CD4-positive, alpha-beta T cell treated with Interferon alpha-2 for 1 hour (primary cell): ENCODE measurements at regions not wholly inside any gene's neighbourhood (a gene's known extent, or its start where the extent isn't known, plus 50 kb on each side); places are given as distances from the start of the nearest gene placed in this dataset.

Source experiments
- DNase-seq, 2 donors: peaks; one replicate each; pipeline ENCODE4 v3.0.0-alpha.2; 2020 to 2022

DNA sequence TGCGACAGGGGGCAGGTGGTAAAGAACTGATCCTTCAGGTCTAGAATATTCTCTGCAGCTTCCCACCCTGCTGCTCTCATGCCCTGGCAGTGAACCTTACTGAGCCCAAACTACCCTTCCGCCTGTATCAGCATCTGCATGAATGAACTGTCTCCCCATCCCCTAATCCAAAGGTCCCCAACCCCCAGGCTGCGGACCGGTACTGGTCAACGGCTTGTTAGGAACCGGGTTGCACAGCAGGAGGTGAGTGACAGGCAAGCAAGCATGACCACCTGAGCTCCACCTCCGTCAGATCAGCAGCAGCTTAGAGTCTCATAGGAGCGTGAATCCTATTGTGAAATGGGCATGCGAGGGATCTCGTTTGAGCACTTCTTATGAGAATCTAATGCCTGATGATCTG is 58.2 kb upstream of the LMO1 start:
- DNase-seq, result no peak

DNA sequence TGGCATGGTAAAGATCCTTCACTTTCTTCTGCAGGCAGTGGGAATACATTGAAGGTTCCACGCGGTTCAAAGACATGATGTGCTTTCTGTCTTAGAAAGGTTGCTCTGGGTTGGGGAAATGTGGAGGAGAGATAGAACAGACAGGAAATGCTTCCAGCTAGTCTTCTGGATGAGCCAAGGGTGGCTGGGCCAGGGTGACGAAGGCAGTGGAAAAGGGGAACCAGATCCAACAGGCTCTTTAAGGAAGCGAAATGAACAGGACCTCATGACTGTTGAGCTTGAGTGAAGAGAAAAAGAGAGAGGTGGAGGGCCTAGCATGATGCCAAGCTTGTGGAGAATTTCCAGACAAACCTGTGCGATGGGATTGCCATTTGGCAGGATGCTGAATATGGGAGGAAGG is 56.4 kb upstream of the LMO1 start:
- no peak for DNase-seq

DNA sequence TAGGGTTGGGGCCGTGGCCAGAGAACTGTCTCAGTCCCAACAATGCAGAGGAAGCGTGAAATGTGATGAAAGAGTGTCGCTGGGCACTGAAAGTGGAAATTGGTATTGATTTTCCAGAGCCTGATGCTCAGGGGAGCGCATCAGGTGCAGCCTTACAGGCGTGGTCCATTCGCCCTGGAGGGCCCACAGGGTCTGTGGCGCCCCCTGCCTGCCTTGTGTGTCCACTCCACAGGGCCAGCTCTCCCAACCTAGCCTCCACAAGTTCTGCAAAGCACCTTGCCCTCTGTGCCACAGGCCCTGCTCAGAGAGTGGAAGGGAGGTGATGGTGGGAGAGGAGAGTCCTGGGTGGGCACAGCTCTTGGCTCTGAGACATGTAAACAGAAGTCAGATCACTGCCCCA is 54.9 kb upstream of the LMO1 start:
- DNase-seq, result no peak

DNA sequence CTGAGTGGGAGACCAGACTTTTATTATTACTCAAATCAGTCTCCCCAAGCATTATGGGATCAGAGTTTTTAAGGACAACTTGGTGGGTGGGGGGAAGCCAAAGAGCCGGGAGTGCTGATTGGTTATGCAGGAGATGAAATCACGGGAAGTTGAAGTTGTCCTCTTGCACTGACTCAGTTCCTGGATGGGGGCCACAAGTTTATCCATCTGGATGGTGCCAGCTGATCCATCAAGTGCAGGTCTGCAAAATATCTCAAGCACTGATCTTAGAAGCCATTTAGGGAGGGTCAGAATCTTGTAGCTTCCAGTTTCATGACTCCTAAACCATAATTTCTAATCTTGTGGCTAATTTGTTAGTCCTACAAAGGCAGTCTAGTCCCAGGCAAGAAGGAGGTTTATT is 53.5 kb upstream of the LMO1 start:
- no peak for DNase-seq

DNA sequence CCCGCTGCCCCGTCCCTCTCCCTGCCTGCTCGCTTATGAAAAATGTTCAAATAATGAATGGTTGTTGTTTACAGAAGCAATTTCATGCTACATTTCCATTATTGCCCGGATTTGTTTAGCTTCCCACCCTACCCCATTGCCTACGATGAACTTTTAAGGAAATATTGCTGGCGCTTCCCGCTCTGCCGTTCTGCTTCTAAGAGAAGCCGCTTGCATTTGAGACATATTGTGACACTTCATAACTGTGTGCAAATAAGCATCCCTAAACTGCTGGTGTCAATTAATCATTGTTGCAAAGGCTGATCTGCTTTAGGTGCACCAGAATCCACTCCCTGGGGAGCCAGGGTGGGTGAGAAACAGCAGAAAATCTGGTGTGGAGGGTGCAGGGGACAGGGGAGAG is 52.3 kb upstream of the LMO1 start:
- no peak for DNase-seq

DNA sequence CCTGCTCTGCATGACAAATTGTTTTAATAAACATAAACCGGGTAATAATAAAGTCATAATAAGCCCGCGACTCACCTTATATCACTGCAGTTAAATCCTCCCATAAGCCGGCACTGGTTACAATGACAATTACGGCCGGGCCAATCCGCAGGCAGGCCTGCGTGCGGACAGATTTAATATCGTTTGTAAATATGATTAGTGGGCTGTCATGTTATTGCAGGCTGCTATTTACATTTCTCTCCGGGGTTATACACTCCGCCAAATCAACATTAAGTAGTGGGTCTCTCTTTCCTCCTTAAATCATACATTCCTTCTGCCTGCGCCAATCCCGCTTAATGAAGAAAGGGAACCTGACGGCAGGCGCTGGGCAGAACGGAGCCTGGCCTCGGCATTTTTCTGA is 51.8 kb upstream of the LMO1 start:
- DNase-seq, result no peak

DNA sequence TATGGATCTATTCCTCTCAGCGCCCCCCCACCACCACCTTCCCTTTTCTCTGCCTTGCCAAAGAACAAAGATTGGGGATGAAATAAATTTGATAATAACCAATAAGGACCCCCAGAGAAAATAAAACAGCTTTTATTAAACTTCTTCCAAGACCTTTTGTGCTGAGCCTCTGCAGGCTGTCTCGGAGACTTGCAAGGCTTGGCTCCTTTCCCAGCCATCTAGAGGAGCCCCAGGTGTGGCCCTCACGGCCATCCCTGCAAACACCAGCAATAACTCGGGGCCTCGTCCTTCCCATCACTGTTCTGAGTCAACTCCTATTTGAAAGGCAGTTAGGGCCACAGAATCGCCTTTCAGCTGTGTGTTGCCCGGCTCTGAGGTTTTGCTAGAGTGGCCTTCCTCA is 51.2 kb upstream of the LMO1 start:
- DNase-seq, result no peak

DNA sequence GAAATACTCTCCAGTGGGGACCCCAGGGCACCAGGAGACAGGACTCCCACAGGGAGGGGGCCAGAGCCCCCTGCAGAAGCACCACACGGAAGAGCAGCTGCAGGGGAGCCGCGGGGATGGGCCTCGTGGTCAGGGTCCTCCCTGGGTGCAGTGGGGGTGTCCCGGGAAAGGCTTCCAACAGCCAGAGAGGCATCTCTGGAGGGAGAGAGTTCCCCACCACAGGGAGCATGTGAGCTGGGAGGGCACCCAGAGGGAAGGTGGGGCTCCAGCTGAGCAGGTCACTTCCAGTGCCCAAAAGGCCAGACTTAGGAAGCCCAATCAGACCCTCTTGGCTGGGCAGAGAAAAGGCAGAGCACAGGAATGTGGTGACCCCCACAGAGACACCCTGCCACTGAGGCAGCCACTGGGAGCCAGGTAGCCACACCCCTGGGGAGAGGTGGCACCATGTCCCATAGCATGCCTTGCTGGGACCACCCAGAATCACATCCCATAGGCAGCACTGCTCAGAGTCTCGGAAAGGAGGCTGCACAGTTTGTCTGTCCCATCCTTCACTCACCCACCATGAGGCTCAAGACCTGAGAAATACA is 49.9 kb upstream of the LMO1 start:
- no peak for DNase-seq
